Activated naive CD4-positive, alpha-beta T cell treated with anti-CD3 and anti-CD28 coated beads, Interleukin-2, amount 50 U/mL, for 16 hours (primary cell): ENCODE measurements at regions not wholly inside any gene's neighbourhood (a gene's known extent, or its start where the extent isn't known, plus 50 kb on each side); places are given as distances from the start of the nearest gene placed in this dataset.

Experiments used
- DNase-seq: peaks from one replicate; pipeline ENCODE4 v3.0.0-alpha.2; 2020

- no peak for DNase-seq
These were observed 1435.4 kb upstream of the LRRTM1 start for GRCh38 chr2:81739966-81740365.

- no peak for DNase-seq
These were observed 1430.4 kb upstream of the LRRTM1 start for GRCh38 chr2:81734981-81735380.

GRCh38 chr2:81714817-81715216 is 1410.3 kb upstream of the LRRTM1 start:
- no peak for DNase-seq

GRCh38 chr2:81706856-81707255 is 1402.3 kb upstream of the LRRTM1 start:
- no peak for DNase-seq

- DNase-seq, result no peak
These were observed 1399.3 kb upstream of the LRRTM1 start for GRCh38 chr2:81703831-81704230.

GRCh38 chr2:81692566-81692965 is 1388.0 kb upstream of the LRRTM1 start:
- DNase-seq, result no peak

- no peak for DNase-seq
These were observed 1371.1 kb upstream of the LRRTM1 start for GRCh38 chr2:81675641-81676040.

GRCh38 chr2:81672923-81673322 is 1368.4 kb upstream of the LRRTM1 start:
- no peak for DNase-seq

- no peak for DNase-seq
These were observed 1368.0 kb upstream of the LRRTM1 start for GRCh38 chr2:81672516-81672915.

- DNase-seq, result no peak
These were observed 1366.3 kb upstream of the LRRTM1 start for GRCh38 chr2:81670885-81671284.

GRCh38 chr2:81661081-81661480 is 1356.5 kb upstream of the LRRTM1 start:
- no peak for DNase-seq

GRCh38 chr2:81658227-81658626 is 1353.7 kb upstream of the LRRTM1 start:
- no peak for DNase-seq

GRCh38 chr2:81650048-81650971 is 1345.8 kb upstream of the LRRTM1 start:
- DNase-seq, result no peak

GRCh38 chr2:81648806-81649205 is 1344.3 kb upstream of the LRRTM1 start:
- DNase-seq, result no peak

GRCh38 chr2:81648370-81648769 is 1343.8 kb upstream of the LRRTM1 start:
- DNase-seq, result no peak

GRCh38 chr2:81647715-81648230 is 1343.2 kb upstream of the LRRTM1 start:
- no peak for DNase-seq

- no peak for DNase-seq
These were observed 1341.3 kb upstream of the LRRTM1 start for GRCh38 chr2:81645745-81646301.

GRCh38 chr2:81644189-81644588 is 1339.6 kb upstream of the LRRTM1 start:
- no peak for DNase-seq

GRCh38 chr2:81624825-81625224 is 1320.3 kb upstream of the LRRTM1 start:
- no peak for DNase-seq

GRCh38 chr2:81600088-81600487 is 1295.5 kb upstream of the LRRTM1 start:
- DNase-seq, result no peak

- no peak for DNase-seq
These were observed 1293.9 kb upstream of the LRRTM1 start for GRCh38 chr2:81598453-81598852.

GRCh38 chr2:81589406-81589805 is 1284.9 kb upstream of the LRRTM1 start:
- DNase-seq, result no peak

GRCh38 chr2:81583311-81584108 is 1279.0 kb upstream of the LRRTM1 start:
- DNase-seq, result no peak
